AG04449 (cell line): ENCODE measurements at regions not wholly inside any gene's neighbourhood (a gene's known extent, or its start where the extent isn't known, plus 50 kb on each side); places are given as distances from the start of the nearest gene placed in this dataset.
"Not testable (repeated sequence)": the region's sequence is repeated elsewhere in the genome, so short reads cannot be mapped to it uniquely, and the experiment has no call there.

Source experiments
- CTCF ChIA-PET: fragments of 350-600 bp; formaldehyde crosslinking; extraction: SDS; loops from one replicate; lab custom pipeline; 2021; ENCODE audit warnings: antibody characterized with exemption; lab: Yijun Ruan, JAX
- POLR2A ChIA-PET: fragments of 400-600, 350-600 bp; formaldehyde crosslinking; extraction: SDS; loops from one replicate; lab custom pipeline; 2020; ENCODE audit warnings: antibody characterized with exemption, inconsistent platforms; lab: Yijun Ruan, JAX
- DNase-seq: peaks from one replicate; pipeline ENCODE4 v3.0.0-alpha.2; 2010; ENCODE audit warnings: low read depth, low spot score
- H3K4me3 ChIP-seq: 2 replicates; pipeline ENCODE4 v1.5.1; 2011; ENCODE audit warnings: low read depth, mild to moderate bottlenecking, control low read depth, low read length
- TF ChIP-seq, protein P1 (sequence below): IDR thresholded peaks from one replicate; pipeline ENCODE4 v1.5.1; 2011; ENCODE audit warnings: mild to moderate bottlenecking, moderate library complexity, low read length, control low read depth, inconsistent platforms; ENCODE audit not compliant: insufficient read depth; ENCODE audit errors: missing control alignments

DNA sequence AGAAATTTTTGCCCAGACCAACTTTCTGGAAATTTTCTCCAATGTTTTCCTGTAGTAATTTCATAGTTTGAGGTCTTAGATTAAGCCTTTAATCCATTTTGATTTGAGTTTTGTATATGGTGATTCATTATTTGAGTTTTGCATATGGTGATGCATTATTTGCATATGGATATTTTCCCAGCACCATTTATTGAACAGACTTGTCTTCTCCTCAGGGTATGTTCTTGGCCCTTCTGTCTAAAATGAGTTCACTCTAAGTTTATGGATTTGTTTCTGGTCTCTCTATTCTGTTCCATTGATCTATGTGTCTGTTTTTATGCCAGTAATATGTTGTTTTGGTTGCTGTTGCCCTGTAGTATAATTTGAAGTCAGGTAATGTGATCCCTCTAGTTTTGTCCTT, 139.3 kb downstream of the SLC25A46 start:
- ChIA-PET POLR2A (no interaction called here), CTCF (no interaction called here)
- no peak overlapping the region for H3K4me3 ChIP-seq
- TF ChIP-seq, protein P1, sequence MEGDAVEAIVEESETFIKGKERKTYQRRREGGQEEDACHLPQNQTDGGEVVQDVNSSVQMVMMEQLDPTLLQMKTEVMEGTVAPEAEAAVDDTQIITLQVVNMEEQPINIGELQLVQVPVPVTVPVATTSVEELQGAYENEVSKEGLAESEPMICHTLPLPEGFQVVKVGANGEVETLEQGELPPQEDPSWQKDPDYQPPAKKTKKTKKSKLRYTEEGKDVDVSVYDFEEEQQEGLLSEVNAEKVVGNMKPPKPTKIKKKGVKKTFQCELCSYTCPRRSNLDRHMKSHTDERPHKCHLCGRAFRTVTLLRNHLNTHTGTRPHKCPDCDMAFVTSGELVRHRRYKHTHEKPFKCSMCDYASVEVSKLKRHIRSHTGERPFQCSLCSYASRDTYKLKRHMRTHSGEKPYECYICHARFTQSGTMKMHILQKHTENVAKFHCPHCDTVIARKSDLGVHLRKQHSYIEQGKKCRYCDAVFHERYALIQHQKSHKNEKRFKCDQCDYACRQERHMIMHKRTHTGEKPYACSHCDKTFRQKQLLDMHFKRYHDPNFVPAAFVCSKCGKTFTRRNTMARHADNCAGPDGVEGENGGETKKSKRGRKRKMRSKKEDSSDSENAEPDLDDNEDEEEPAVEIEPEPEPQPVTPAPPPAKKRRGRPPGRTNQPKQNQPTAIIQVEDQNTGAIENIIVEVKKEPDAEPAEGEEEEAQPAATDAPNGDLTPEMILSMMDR, result no peak
- DNase-seq, result no peak

DNA sequence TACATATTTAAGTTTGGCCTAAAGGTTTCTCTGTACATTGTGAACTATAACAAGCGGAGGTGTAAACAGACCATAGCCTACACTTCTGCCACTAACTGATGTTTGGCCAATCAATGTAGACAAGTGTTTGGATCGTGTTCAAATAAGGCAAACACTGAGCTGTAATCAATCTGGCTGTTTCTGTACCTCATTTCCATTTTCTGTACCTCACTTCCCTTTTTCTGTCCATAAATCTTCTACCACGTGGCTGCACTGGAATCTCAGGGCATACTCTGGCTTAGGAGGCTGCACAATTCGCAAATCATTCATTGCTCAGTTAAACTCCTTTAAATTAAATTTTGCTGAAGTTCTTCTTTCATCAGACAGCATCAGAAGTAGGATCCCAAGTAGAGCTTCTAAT, 140.9 kb downstream of the SLC25A46 start:
- ChIA-PET CTCF (interaction anchor here (0.9 kb wide), 1 partner anchor 14 kb away, joined by 3 read pairs; no protein-coding TSS in a partner anchor), POLR2A (no interaction called here)
- H3K4me3 ChIP-seq, result no peak overlapping the region
- no peak for DNase-seq
- TF ChIP-seq, protein P1, result no peak

DNA sequence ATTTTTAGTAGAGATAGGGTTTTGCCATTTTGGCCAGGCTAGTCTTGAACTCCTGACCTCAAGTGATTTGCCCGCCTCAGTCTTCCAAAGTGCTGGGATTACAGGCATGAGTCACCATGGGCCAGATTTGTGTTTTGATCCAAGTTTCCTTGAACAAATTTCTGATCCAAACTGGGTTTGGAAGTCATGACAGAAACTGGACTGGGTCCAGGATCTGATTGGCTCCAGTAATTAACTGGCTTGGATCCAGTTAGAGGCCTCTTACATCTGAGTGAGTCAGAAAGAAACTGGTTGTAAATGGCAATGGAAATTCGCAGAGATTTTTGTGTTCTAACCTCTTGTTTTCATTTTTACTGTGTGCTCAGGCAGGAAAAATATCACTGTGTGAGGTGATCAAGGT, 141.6 kb downstream of the SLC25A46 start:
- DNase-seq, result peak; percentile 19
- POLR2A ChIA-PET, result no interaction called here
- CTCF ChIA-PET, result interaction anchor here (0.9 to 1.4 kb wide), 2 partner anchors 15 to 16 kb away, joined by 3 to 4 read pairs; no protein-coding TSS in a partner anchor
- TF ChIP-seq, protein P1, result no peak
- H3K4me3 ChIP-seq, result no peak overlapping the region

DNA sequence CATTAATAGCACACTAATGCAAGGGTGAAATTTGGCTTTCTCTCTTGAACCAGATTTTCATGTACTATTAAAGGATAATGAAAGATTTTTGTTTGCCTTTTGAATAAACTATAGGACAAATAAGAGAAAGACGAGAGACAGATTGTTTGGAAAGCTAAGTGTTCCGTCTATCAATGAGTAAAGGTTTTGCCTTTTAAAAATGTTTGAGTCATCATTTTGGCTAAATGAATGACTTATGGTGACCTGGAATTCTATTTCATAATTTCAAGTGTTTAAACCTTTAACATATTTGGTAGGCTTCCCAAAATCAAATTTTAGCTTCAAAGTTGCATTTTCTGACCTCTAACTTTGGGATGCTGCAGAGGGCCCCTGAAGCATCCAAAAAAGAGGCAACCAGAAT, 145.2 kb downstream of the SLC25A46 start:
- no peak overlapping the region for H3K4me3 ChIP-seq
- CTCF ChIA-PET, result no interaction called here
- TF ChIP-seq, protein P1, result no peak
- DNase-seq, result no peak
- POLR2A ChIA-PET, result no interaction called here

DNA sequence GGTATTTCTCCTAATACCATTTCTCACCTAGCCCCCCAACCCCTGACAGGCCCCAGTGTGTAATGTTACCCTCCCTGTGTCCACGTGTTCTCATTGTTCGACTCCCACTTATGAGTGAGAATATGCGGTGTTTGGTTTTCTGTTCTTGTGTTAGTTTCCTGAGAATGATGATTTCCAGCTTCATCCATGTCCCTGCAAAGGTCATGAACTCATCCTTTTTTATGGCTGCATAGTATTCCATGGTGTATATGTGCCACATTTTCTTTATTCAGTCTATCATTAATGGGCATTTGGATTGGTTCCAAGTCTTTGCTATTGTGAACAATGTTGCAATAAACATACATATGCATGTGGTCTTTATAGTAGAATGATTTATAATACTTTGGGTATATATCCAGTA, 148.4 kb downstream of the SLC25A46 start:
- H3K4me3 ChIP-seq, CTCF ChIA-PET, DNase-seq, POLR2A ChIA-PET: not testable (repeated sequence)

DNA sequence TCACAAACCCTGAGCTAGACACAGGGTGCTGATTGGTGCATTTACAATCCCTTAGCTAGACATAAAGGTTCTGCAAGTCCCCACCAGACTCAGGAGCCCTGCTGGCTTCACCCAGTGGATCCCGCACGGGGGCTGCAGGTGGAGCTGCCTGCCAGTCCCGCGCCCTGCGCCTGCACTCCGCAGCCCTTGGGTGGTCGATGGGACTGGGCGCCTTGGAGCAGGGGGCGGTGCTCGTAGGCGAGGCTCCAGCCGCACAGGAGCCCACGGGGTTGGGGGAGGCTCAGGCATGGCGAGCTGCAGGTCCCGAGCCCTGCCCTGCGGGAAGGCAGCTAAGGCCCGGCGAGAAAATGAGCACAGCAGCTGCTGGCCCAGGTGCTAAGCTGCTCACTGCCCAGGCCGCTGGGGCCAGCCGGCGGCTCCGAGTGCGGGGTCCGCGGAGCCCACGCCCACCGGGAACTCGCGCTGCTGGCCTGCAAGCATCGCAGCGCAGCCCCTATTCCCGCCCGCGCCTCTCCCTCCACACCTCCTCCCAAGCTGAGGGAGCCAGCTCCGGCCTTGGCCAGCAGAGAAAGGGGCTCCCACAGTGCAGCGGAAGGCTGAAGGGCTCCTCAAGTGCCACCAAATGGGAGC, 155.2 kb downstream of the SLC25A46 start:
- CTCF ChIA-PET, DNase-seq, POLR2A ChIA-PET, H3K4me3 ChIP-seq: not testable (repeated sequence)

DNA sequence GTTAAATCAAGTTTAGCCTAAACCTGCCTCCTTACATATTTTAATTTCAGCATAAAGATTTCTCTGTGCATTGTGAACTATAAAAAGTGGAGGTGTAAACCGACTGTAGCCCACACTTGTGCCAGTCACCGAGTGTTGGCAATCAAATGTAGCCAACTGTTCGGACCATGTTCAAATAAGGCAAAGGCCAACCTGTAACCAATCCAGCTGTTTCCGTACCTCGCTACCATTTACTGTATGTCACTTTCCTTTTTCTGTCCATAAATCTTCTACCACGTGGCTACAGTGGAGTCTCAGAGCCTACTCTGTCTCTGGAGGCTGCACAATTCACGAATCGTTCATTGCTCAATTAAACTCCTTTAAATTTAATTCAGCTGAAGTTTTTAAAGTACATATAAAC, 156.0 kb downstream of the SLC25A46 start:
- ChIA-PET CTCF (no interaction called here), POLR2A (no interaction called here)
- DNase-seq, result no peak
- TF ChIP-seq, protein P1, result no peak
- no peak overlapping the region for H3K4me3 ChIP-seq
